DLD1 (cell line): ENCODE measurements at regions not wholly inside any gene's neighbourhood (a gene's known extent, or its start where the extent isn't known, plus 50 kb on each side); places are given as distances from the start of the nearest gene placed in this dataset.
"Not testable (repeated sequence)": the region's sequence is repeated elsewhere in the genome, so short reads cannot be mapped to it uniquely, and the experiment has no call there.

ENCODE experiments used
- in situ Hi-C: cut with HindIII; loops from 2 replicates; pipeline ENCODE4 v1.10.0; 2017; ENCODE audit warnings: low sequenced_read_pairs

- in situ Hi-C loops: no loop called here
Observed at GRCh38 chr3:20924646-20925385, 738.8 kb upstream of the SGO1 start.

- in situ Hi-C loops: not testable (repeated sequence)
Observed at GRCh38 chr3:20921112-20921511, 735.1 kb upstream of the SGO1 start.

- in situ Hi-C loops: no loop called here
Observed at GRCh38 chr3:20916951-20917606, 731.1 kb upstream of the SGO1 start.

GRCh38 chr3:20914310-20914709, 728.3 kb upstream of the SGO1 start:
- in situ Hi-C loops: no loop called here

GRCh38 chr3:20912406-20912805, 726.4 kb upstream of the SGO1 start:
- in situ Hi-C loops: no loop called here

GRCh38 chr3:20909511-20909910, 723.5 kb upstream of the SGO1 start:
- in situ Hi-C loops: no loop called here

- in situ Hi-C loops: no loop called here
Observed at GRCh38 chr3:20905210-20905805, 719.3 kb upstream of the SGO1 start.

GRCh38 chr3:20904671-20905070, 718.7 kb upstream of the SGO1 start:
- in situ Hi-C loops: no loop called here

GRCh38 chr3:20898962-20899361, 713.0 kb upstream of the SGO1 start:
- in situ Hi-C loops: no loop called here

GRCh38 chr3:20890111-20890519, 704.1 kb upstream of the SGO1 start:
- in situ Hi-C loops: no loop called here

- in situ Hi-C loops: no loop called here
Observed at GRCh38 chr3:20878691-20879090, 692.7 kb upstream of the SGO1 start.

- in situ Hi-C loops: no loop called here
Observed at GRCh38 chr3:20873235-20873634, 687.2 kb upstream of the SGO1 start.

GRCh38 chr3:20870106-20870899, 684.3 kb upstream of the SGO1 start:
- in situ Hi-C loops: no loop called here

- in situ Hi-C loops: no loop called here
Observed at GRCh38 chr3:20865803-20866202, 679.8 kb upstream of the SGO1 start.

GRCh38 chr3:20861454-20861853, 675.4 kb upstream of the SGO1 start:
- in situ Hi-C loops: no loop called here

- in situ Hi-C loops: no loop called here
Observed at GRCh38 chr3:20857636-20858035, 671.6 kb upstream of the SGO1 start.

GRCh38 chr3:20853890-20854289, 667.9 kb upstream of the SGO1 start:
- in situ Hi-C loops: no loop called here

- in situ Hi-C loops: no loop called here
Observed at GRCh38 chr3:20852712-20853111, 666.7 kb upstream of the SGO1 start.

GRCh38 chr3:20849975-20850374, 664.0 kb upstream of the SGO1 start:
- in situ Hi-C loops: no loop called here

GRCh38 chr3:20846832-20847231, 660.8 kb upstream of the SGO1 start:
- in situ Hi-C loops: no loop called here

- in situ Hi-C loops: no loop called here
Observed at GRCh38 chr3:20846066-20846465, 660.1 kb upstream of the SGO1 start.
